Astrocyte of the cerebellum (primary cell): ENCODE measurements at regions not wholly inside any gene's neighbourhood (a gene's known extent, or its start where the extent isn't known, plus 50 kb on each side); places are given as distances from the start of the nearest gene placed in this dataset.
A peak's percentile ranks its signal among the peaks of the same experiment; 100 is the strongest.
"Not testable (repeated sequence)": the region's sequence is repeated elsewhere in the genome, so short reads cannot be mapped to it uniquely, and the experiment has no call there.

Experiments
- DNase-seq: peaks from one replicate; pipeline ENCODE4 v3.0.0-alpha.2; 2011; ENCODE audit warnings: low read depth
- H3K4me3 ChIP-seq: 2 replicates; pipeline ENCODE4 v1.5.1; 2011; ENCODE audit warnings: mild to moderate bottlenecking, low read depth, low read length, moderate library complexity
- in situ Hi-C: cut with HindIII; loops from 2 replicates; pipeline ENCODE4 v1.10.0; 2017; ENCODE audit warnings: low sequenced_read_pairs
- TF ChIP-seq, protein P1 (sequence below): IDR thresholded peaks from 2 replicates; pipeline ENCODE4 v1.5.1; 2012; ENCODE audit warnings: low read length, low read depth, moderate library complexity, mild to moderate bottlenecking; ENCODE audit errors: missing control alignments

DNA sequence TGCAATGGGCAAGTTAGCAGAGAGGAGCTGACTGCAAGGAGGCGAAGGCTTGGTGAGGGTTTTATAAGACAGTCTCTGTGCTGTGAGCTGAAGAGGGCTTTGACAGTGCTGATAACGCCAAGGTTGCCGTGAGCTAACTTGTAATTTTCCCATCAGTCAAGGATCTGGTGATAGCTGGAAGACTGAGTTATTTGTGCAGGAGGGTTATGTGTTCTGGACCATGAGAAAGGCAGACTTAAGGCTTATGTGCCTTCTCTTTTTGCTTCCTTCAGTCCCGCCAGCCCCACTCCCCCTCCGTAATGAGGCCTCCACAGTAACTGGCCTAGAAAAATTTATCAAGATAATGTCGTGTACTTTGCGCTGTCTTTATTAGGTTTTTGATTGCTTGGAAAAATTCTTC is 94.6 kb downstream of the RTP5 start:
- in situ Hi-C loops = no loop called here
- TF ChIP-seq, protein P1, sequence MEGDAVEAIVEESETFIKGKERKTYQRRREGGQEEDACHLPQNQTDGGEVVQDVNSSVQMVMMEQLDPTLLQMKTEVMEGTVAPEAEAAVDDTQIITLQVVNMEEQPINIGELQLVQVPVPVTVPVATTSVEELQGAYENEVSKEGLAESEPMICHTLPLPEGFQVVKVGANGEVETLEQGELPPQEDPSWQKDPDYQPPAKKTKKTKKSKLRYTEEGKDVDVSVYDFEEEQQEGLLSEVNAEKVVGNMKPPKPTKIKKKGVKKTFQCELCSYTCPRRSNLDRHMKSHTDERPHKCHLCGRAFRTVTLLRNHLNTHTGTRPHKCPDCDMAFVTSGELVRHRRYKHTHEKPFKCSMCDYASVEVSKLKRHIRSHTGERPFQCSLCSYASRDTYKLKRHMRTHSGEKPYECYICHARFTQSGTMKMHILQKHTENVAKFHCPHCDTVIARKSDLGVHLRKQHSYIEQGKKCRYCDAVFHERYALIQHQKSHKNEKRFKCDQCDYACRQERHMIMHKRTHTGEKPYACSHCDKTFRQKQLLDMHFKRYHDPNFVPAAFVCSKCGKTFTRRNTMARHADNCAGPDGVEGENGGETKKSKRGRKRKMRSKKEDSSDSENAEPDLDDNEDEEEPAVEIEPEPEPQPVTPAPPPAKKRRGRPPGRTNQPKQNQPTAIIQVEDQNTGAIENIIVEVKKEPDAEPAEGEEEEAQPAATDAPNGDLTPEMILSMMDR = no peak
- no peak overlapping the region for H3K4me3 ChIP-seq
- no peak for DNase-seq

DNA sequence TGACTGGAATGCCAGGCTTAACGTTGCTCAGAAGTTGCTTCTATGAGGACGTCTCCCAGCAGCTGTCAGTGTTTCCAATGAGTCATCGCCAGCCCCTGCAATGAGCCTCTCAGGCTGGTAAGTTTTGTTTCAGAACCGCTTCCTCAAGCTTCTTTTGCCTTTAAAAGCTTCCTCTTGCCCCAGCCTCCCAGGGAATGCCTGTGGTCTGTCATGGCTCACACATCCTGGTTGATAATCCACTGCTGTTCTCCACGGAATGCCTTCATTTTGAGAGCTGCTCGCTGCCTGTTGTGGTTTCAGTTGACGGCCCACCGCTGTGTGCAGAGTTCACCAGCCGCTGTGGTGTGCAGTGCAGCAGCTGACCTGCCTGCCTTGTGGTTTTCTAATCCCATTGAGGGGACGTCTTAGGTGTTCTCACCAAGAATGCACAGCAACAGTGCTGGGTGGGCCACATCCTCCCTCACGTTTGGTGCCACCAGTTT is 96.4 kb downstream of the RTP5 start:
- in situ Hi-C loops = no loop called here
- peak; percentile 98 for DNase-seq
- no peak overlapping the region for H3K4me3 ChIP-seq
- TF ChIP-seq, protein P1 = no peak

DNA sequence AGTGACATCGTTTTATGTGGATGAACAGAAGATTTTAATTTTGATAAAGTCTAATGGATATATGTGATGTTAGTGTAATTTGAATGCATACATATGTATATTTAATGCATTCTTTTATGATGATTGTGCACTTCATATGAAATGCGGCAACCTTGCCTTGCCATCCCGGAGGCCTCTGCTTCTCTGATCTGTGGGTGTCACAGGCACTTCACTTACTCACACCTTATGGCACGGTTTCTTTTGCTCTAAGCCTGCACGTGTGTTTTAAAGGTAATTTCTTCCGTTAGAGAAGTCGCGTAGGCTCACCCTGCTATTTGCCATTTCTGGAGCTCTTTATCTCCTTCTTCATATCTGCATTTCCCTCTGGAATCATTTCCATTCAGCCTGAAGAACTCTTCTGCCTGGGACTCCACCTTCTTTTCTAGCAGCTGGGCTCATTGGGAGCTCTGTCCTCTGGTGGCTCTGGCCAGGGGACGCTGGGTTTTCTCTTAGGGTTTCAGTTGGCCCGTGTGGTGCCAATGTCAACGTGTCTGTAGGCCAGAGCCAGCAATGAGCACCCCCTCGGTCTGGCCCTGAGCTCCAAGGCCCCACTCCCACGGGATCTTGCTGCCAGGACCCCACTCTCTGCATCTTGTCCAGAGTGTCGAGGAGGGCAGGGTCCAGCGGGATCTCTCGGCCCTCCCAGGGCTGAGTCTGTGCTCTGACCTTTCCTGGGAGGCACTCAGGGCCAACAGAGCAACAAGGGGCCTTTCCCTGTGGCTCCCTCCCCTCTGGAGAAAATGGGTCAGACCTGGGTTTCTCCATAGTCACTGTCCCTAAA is 97.3 kb downstream of the RTP5 start:
- DNase-seq = no peak
- TF ChIP-seq, protein P1 = no peak
- in situ Hi-C loops = no loop called here
- no peak overlapping the region for H3K4me3 ChIP-seq

DNA sequence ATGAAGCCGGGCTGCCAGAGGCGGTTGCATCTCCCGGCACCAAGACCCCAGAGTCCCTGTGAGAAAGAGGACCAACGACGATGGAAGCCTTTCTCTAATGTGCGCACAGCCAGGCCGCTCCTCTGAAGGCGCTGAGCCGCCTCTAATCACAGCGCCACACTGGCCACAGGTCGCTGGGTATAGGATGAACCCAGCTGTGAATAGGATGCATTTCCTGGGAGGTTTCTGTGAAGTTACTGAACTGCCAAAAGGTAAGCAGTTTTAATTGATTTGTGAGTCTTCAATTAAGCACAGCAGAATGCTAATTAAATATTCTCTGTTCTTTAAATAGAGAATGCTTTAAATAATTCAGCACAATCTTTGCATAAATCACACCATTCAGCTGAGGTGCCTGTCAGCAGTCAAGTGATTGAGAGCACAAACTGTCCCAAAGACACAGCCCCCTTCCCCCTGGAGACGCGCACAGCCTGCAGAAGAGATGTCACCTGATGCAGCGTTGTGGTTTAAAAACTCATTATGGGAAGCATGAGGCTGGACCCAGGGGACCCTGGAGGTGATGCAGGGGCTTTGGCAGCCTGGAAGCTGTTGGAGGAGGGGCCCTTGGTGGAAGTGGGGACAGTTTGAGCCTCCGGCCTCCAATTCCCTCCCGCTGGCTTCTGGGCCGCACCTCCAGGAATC is 98.1 kb downstream of the RTP5 start:
- DNase-seq = no peak
- no peak overlapping the region for H3K4me3 ChIP-seq
- TF ChIP-seq, protein P1 = no peak
- in situ Hi-C loops = no loop called here

DNA sequence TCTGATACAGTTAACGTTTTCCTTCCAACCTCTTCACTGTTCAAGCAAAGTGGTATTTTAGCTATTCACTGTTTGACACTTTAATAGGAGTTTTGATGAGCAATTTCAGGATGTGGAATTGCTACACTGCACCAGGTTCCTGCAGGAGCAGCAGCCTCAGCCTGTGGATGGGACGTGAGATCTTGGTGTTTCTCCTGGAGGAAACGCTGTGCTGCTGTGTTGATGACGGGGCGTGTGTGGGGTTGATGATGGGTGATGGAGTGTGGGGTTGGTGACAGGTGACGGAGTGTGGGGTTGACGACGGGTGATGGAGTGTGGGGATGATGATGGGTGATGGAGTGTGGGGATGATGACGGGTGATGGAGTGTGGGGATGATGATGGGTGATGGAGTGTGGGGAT is 98.9 kb downstream of the RTP5 start:
- no peak overlapping the region for H3K4me3 ChIP-seq
- in situ Hi-C loops = no loop called here
- DNase-seq = no peak
- TF ChIP-seq, protein P1 = no peak

DNA sequence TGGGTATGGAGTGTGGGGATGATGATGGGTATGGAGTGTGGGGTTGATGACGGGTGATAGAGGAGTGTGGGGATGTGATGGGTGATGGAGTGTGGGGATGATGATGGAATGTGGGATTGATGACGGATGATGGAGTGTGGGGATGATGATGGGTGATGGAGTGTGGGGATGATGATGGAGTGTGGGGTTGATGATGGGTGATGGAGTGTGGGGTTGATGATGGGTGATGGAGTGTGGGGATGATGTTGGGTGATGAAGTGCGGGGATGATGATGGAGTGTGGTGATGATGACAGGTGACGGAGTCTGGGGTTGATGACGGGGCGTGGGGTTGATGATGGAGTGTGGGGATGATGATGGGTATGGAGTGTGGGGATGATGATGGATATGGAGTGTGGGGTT is 99.7 kb downstream of the RTP5 start:
- DNase-seq, in situ Hi-C loops, H3K4me3 ChIP-seq: not testable (repeated sequence)

DNA sequence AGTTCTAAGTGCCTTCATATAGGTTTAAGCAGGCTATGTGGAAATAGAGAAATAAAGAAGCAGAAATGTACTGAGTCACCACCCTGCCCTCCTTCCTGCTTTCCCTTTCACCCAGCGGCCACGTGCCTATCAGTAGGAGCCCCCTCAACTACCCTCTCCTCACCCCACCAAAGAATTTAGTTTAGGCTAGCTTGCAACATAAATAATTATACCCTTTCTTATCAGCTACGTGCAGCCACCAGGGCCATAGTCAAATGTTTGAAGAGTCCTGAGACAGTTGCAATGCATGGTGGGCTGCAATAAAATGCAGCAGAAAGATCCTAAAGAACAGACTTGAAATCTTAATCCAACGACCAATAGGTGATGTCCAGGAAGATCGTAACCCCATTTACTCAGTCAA is 101.2 kb downstream of the RTP5 start:
- H3K4me3 ChIP-seq = no peak overlapping the region
- TF ChIP-seq, protein P1 = no peak
- in situ Hi-C loops = no loop called here
- DNase-seq = no peak
